CD14-positive monocyte (primary cell): ENCODE measurements at regions not wholly inside any gene's neighbourhood (a gene's known extent, or its start where the extent isn't known, plus 50 kb on each side); places are given as distances from the start of the nearest gene placed in this dataset.

ENCODE experiments used
- DNase-seq, 3 donors: peaks; one replicate each; pipeline ENCODE4 v3.0.0-alpha.2; 2011 to 2022
- H2AFZ ChIP-seq: 2 replicates; pipeline ENCODE4 v1.6.0; 2012; ENCODE audit warnings: mild to moderate bottlenecking, low read depth, low read length, inconsistent platforms; ENCODE audit not compliant: insufficient read depth, poor library complexity, severe bottlenecking
- H3K27ac ChIP-seq, 2 donors: 1 replicate in 1 of 2; 2 replicates in 1 of 2; pipeline ENCODE4 v1.5.1; 2012 to 2013; ENCODE audit warnings: low read length in 2 of 2, control low read depth in 1 of 2, inconsistent platforms in 1 of 2, low read depth in 1 of 2, mild to moderate bottlenecking in 1 of 2
- H3K27me3 ChIP-seq, 2 donors: one replicate each; pipeline versions ENCODE4 v1.6.0 to v1.6.1; 2011 to 2013; ENCODE audit warnings: low read length in 2 of 2; ENCODE audit not compliant: control insufficient read depth in 2 of 2, insufficient read depth in 2 of 2
- H3K36me3 ChIP-seq, 2 donors: replicated peaks in 1 of 2; 1 replicate in 1 of 2; 2 replicates in 1 of 2; pipeline versions ENCODE4 v1.5.1 to v1.6.1; 2012 to 2013; ENCODE audit warnings: low read length in 2 of 2, control low read depth in 1 of 2, inconsistent platforms in 1 of 2, mild to moderate bottlenecking in 1 of 2; ENCODE audit not compliant: insufficient read depth in 2 of 2, control insufficient read depth in 1 of 2
- H3K4me1 ChIP-seq, 2 donors: 1 replicate in 1 of 2; 2 replicates in 1 of 2; pipeline versions ENCODE4 v1.5.1 to v1.6.1; 2012 to 2013; ENCODE audit warnings: low read length in 2 of 2, control low read depth in 1 of 2, inconsistent platforms in 1 of 2, mild to moderate bottlenecking in 1 of 2, moderate library complexity in 1 of 2; ENCODE audit not compliant: insufficient read depth in 2 of 2, control insufficient read depth in 1 of 2
- H3K4me2 ChIP-seq: replicated peaks from 2 replicates; pipeline ENCODE3; 2012; ENCODE audit warnings: low read length, moderate library complexity, mild to moderate bottlenecking; ENCODE audit not compliant: poor library complexity, severe bottlenecking; ENCODE audit errors: extremely low read depth
- H3K4me3 ChIP-seq, 3 experiments: fragments of 200-600 bp in 1 of 3; sonication (generic) in 1 of 3; replicated peaks in 1 of 3; 1 replicate in 2 of 3; 2 replicates in 1 of 3; pipeline ENCODE4 v1.5.1; 2011 to 2013; ENCODE audit warnings: low read length in 3 of 3, mild to moderate bottlenecking in 3 of 3, control low read depth in 2 of 3, low read depth in 2 of 3, inconsistent platforms in 1 of 3, moderate library complexity in 1 of 3
- H3K79me2 ChIP-seq: 2 replicates; pipeline ENCODE4 v1.6.0; 2012; ENCODE audit warnings: mild to moderate bottlenecking, control low read depth, inconsistent platforms, low read length, moderate library complexity; ENCODE audit not compliant: insufficient read depth
- H3K9ac ChIP-seq: 2 replicates; pipeline ENCODE4 v1.6.0; 2017; ENCODE audit warnings: low read length, mild to moderate bottlenecking; ENCODE audit not compliant: insufficient read depth, poor library complexity, severe bottlenecking
- H3K9me3 ChIP-seq, 2 donors: replicated peaks in 1 of 2; 1 replicate in 1 of 2; 2 replicates in 1 of 2; pipeline versions ENCODE4 v1.5.1 to v1.6.1; 2012 to 2013; ENCODE audit warnings: low read length in 2 of 2, control low read depth in 1 of 2; ENCODE audit not compliant: control insufficient read depth in 1 of 2, insufficient read depth in 1 of 2
- H4K20me1 ChIP-seq: 2 replicates; pipeline ENCODE4 v1.6.0; 2012; ENCODE audit warnings: mild to moderate bottlenecking, low read length, control low read depth, moderate library complexity; ENCODE audit not compliant: insufficient read depth
- H3K27ac Mint-ChIP-seq, 7 donors: one replicate each; pipeline ENCODE4 v1.8.0; 2020; ENCODE audit warnings: mild to moderate bottlenecking in 7 of 7, mixed read lengths in 7 of 7, moderate library complexity in 6 of 7, inconsistent platforms in 2 of 7
- H3K27me3 Mint-ChIP-seq, 3 donors: one replicate each; pipeline ENCODE4 v1.8.0; 2021 to 2022; ENCODE audit warnings: low read depth in 3 of 3, mild to moderate bottlenecking in 3 of 3, mixed read lengths in 3 of 3, moderate library complexity in 3 of 3, inconsistent platforms in 1 of 3
- H3K36me3 Mint-ChIP-seq, 2 donors: one replicate each; pipeline ENCODE4 v1.8.0; 2020; ENCODE audit warnings: mixed read lengths in 2 of 2, inconsistent platforms in 1 of 2, mild to moderate bottlenecking in 1 of 2
- H3K4me1 Mint-ChIP-seq: one replicate; pipeline ENCODE4 v1.8.0; 2020; ENCODE audit warnings: mild to moderate bottlenecking, mixed read lengths
- H3K4me3 Mint-ChIP-seq, 2 donors: one replicate each; pipeline ENCODE4 v1.8.0; 2020; ENCODE audit warnings: mild to moderate bottlenecking in 2 of 2, mixed read lengths in 2 of 2, moderate library complexity in 1 of 2
- H3K9me3 Mint-ChIP-seq, 7 donors: one replicate each; pipeline ENCODE4 v1.8.0; 2020 to 2022; ENCODE audit warnings: mixed read lengths in 7 of 7, mild to moderate bottlenecking in 6 of 7, moderate library complexity in 6 of 7, inconsistent platforms in 2 of 7
- WGBS: methylation state at CpG from one replicate; pipeline ENCODE4 v1.1.5; 2013; ENCODE audit warnings: missing lambda C conversion rate; ENCODE audit not compliant: insufficient coverage; 5-methylcytosine and 5-hydroxymethylcytosine counted together
- intact Hi-C, 2 donors: fragments of 100-400 bp; cut with micrococcal nuclease; formaldehyde crosslinking; loops; one replicate each; pipeline versions ENCODE4 v1.15.0 to v1.15.1; 2023
- TF ChIP-seq, protein P1 (sequence below): fragments of 200-600 bp; IDR thresholded peaks from one replicate; pipeline ENCODE4 v1.8.0; 2022; ENCODE audit warnings: antibody characterized with exemption, mild to moderate bottlenecking

DNA sequence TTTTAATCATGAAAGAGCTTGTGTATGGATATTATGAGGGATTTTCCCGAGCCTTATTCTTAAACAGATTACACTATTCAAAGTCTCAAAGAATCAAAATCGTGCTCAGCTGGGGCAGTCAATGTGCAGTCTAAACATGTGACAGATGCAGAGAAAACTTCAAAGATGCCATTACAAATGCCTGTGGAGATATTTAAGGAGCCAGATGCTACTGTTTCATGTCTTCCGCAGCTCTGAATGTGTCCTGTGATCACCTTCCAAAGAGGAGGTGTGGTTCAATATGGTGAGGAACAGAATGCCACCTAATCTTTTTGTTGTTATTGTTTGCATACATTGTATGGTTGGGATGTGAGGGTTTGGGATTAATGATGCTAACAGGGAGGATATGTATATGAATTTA is 593.3 kb upstream of the ARRDC3 start:
- Histone ChIP-seq H3K9me3 (no peaks in the 10 kb centered on the region), H3K4me2 (no peak overlapping the region), H3K9ac (no peak overlapping the region), H3K79me2 (no peaks in the 10 kb centered on the region), H2AFZ (no peak overlapping the region), H3K27ac (no peak overlapping the region), H3K4me1 (no peaks in the 10 kb centered on the region), H3K36me3 (no peaks in the 10 kb centered on the region), H4K20me1 (no peaks in the 10 kb centered on the region), H3K27me3 (no peaks in the 10 kb centered on the region), H3K4me3 (no peak overlapping the region)
- Mint-ChIP-seq H3K9me3 (peaks cover 0 to 3% (median 0%) of the 10 kb centered on the region in 7 donors), H3K27me3 (no peaks in the 10 kb centered on the region), H3K27ac (no peak overlapping the region), H3K4me1 (no peaks in the 10 kb centered on the region), H3K36me3 (no peaks in the 10 kb centered on the region), H3K4me3 (no peak overlapping the region)
- TF ChIP-seq, protein P1, sequence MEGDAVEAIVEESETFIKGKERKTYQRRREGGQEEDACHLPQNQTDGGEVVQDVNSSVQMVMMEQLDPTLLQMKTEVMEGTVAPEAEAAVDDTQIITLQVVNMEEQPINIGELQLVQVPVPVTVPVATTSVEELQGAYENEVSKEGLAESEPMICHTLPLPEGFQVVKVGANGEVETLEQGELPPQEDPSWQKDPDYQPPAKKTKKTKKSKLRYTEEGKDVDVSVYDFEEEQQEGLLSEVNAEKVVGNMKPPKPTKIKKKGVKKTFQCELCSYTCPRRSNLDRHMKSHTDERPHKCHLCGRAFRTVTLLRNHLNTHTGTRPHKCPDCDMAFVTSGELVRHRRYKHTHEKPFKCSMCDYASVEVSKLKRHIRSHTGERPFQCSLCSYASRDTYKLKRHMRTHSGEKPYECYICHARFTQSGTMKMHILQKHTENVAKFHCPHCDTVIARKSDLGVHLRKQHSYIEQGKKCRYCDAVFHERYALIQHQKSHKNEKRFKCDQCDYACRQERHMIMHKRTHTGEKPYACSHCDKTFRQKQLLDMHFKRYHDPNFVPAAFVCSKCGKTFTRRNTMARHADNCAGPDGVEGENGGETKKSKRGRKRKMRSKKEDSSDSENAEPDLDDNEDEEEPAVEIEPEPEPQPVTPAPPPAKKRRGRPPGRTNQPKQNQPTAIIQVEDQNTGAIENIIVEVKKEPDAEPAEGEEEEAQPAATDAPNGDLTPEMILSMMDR: no peak
- no peak for DNase-seq
- WGBS: 90% methylated on average over 2 of the region's 3 CpGs
- intact Hi-C loops: no loop called here

DNA sequence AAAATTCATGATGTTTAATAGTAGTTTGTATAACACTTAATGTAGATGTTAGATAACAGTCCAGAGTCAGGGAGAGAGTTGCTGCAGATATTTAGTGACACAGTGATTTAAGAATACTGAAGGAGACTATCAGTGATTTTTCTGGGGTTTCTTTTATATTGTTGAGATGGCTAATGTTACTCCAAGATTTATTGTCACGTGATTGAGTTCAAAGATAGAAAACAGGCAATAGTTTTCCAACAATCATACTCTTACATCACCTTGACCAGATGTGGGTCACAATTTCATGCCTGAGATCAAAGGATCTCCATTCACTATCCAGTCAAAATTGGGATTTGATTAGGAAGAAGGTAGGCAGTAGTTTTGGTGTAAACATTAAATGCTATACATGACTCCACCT is 580.0 kb upstream of the ARRDC3 start:
- WGBS: no CpG with 5 or more reads among the region's 1 CpG
- no peak for DNase-seq

More for the DNA sequence above, 580.0 kb upstream of the ARRDC3 start:
- peaks cover 0 to 4% (median 0%) of the 10 kb centered on the region in 7 donors for H3K9me3 Mint-ChIP-seq
- Histone ChIP-seq H3K4me3 (no peak overlapping the region), H3K4me2 (no peak overlapping the region), H2AFZ (no peak overlapping the region), H4K20me1 (no peaks in the 10 kb centered on the region), H3K27ac (no peak overlapping the region), H3K79me2 (no peaks in the 10 kb centered on the region), H3K9me3 (no peaks in the 10 kb centered on the region), H3K36me3 (no peaks in the 10 kb centered on the region), H3K4me1 (no peaks in the 10 kb centered on the region), H3K27me3 (no peaks in the 10 kb centered on the region), H3K9ac (no peak overlapping the region)
- no peak overlapping the region for H3K27ac Mint-ChIP-seq
- H3K27me3 Mint-ChIP-seq: no peaks in the 10 kb centered on the region
- H3K4me1 Mint-ChIP-seq: no peaks in the 10 kb centered on the region
- intact Hi-C loops: no loop called here
- TF ChIP-seq, protein P1: no peak
- no peaks in the 10 kb centered on the region for H3K36me3 Mint-ChIP-seq
- no peak overlapping the region for H3K4me3 Mint-ChIP-seq
